Tibial artery (tissue), 4 donors: ENCODE measurements at regions not wholly inside any gene's neighbourhood (a gene's known extent, or its start where the extent isn't known, plus 50 kb on each side); places are given as distances from the start of the nearest gene placed in this dataset.

Experiments
- DNase-seq, 2 donors: peaks; one replicate each; pipeline ENCODE4 v3.0.0-alpha.2; 2019
- H3K27ac ChIP-seq, 2 donors: fragments of 200-600 bp; sonication (generic) in 1 of 2; 1 replicate in 1 of 2; 2 replicates in 1 of 2; pipeline ENCODE4 v1.5.1; 2018 to 2019; ENCODE audit warnings: mild to moderate bottlenecking in 1 of 2
- H3K27me3 ChIP-seq, 2 donors: fragments of 200-600 bp; sonication (generic) in 1 of 2; one replicate each; pipeline versions ENCODE4 v1.5.1 to v1.6.0; 2016 to 2019
- H3K36me3 ChIP-seq, 3 donors: fragments of 200-600 bp; sonication (generic) in 2 of 3; one replicate each; pipeline ENCODE4 v1.5.1; 2016 to 2019; ENCODE audit warnings: mild to moderate bottlenecking in 2 of 3
- H3K4me1 ChIP-seq, 4 donors: fragments of 200-600 bp; sonication (generic) in 2 of 4; 1 replicate in 3 of 4; 2 replicates in 1 of 4; pipeline ENCODE4 v1.5.1; 2016 to 2019
- H3K4me3 ChIP-seq, 2 donors: fragments of 200-600 bp; sonication (generic) in 1 of 2; 1 replicate in 1 of 2; 2 replicates in 1 of 2; pipeline ENCODE4 v1.5.1; 2018 to 2019; ENCODE audit warnings: mild to moderate bottlenecking in 2 of 2
- H3K9me3 ChIP-seq, 3 donors: fragments of 200-600 bp; sonication (generic) in 1 of 3; one replicate each; pipeline ENCODE4 v1.5.1; 2016 to 2019
- CTCF ChIP-seq, 2 experiments: fragments of 200-600 bp in 1 of 2; fragments of 450-650 bp in 1 of 2; IDR thresholded peaks; one replicate each; pipeline ENCODE4 v1.5.1; 2017 to 2019; ENCODE audit warnings: antibody characterized with exemption in 2 of 2, mild to moderate bottlenecking in 1 of 2, moderate library complexity in 1 of 2
- intact Hi-C: fragments of 100-400 bp; cut with DNase I; formaldehyde crosslinking; loops from one replicate; pipeline ENCODE4 v1.15.0; 2023; ENCODE audit warnings: low total_unique reads

- H3K4me1 ChIP-seq: no peaks in the 10 kb centered on the region
- intact Hi-C loops: no loop called here
- no peak for TF ChIP-seq CTCF (IDR thresholded peaks at IDR 0.05)
- no peaks in the 10 kb centered on the region for H3K9me3 ChIP-seq
- no peak for DNase-seq
- H3K27ac ChIP-seq: no peak overlapping the region
- no peaks in the 10 kb centered on the region for H3K27me3 ChIP-seq
- H3K36me3 ChIP-seq: no peaks in the 10 kb centered on the region
- H3K4me3 ChIP-seq: no peak overlapping the region
Observed at GRCh38 chr18:24553571-24554285, 93.3 kb downstream of the HRH4 start.

GRCh38 chr18:24558403-24558802, 98.0 kb downstream of the HRH4 start:
- no peaks in the 10 kb centered on the region for H3K4me1 ChIP-seq
- H3K27ac ChIP-seq: no peak overlapping the region
- no peak for TF ChIP-seq CTCF (IDR thresholded peaks at IDR 0.05)
- no peak for DNase-seq
- H3K9me3 ChIP-seq: no peaks in the 10 kb centered on the region
- peaks cover 0 to 3% of the 10 kb centered on the region in 2 donors for H3K27me3 ChIP-seq
- no peak overlapping the region for H3K4me3 ChIP-seq
- no peaks in the 10 kb centered on the region for H3K36me3 ChIP-seq
- intact Hi-C loops: no loop called here

GRCh38 chr18:24559526-24559925, 99.1 kb downstream of the HRH4 start:
- Histone ChIP-seq H3K36me3 (no peaks in the 10 kb centered on the region), H3K27me3 (peaks cover 0 to 3% of the 10 kb centered on the region in 2 donors), H3K9me3 (no peaks in the 10 kb centered on the region), H3K4me1 (no peaks in the 10 kb centered on the region), H3K4me3 (no peak overlapping the region), H3K27ac (no peak overlapping the region)
- no peak for TF ChIP-seq CTCF (IDR thresholded peaks at IDR 0.05)
- intact Hi-C loops: no loop called here
- DNase-seq: no peak

GRCh38 chr18:24560511-24560981, 100.1 kb downstream of the HRH4 start:
- Histone ChIP-seq H3K27ac (no peak overlapping the region), H3K4me1 (no peaks in the 10 kb centered on the region), H3K4me3 (no peak overlapping the region), H3K9me3 (no peaks in the 10 kb centered on the region), H3K27me3 (peaks cover 0 to 3% of the 10 kb centered on the region in 2 donors), H3K36me3 (no peaks in the 10 kb centered on the region)
- no peak for DNase-seq
- intact Hi-C loops: loop anchor here (5.0 kb wide), 1 partner anchor 147 kb away; no protein-coding TSS in a partner anchor
- TF ChIP-seq CTCF (IDR thresholded peaks at IDR 0.05): no peak

GRCh38 chr18:24561369-24561965, 101.0 kb downstream of the HRH4 start:
- intact Hi-C loops: loop anchor here (5.0 kb wide), 1 partner anchor 146 kb away; no protein-coding TSS in a partner anchor
- TF ChIP-seq CTCF (IDR thresholded peaks at IDR 0.05): no peak
- peaks cover 0 to 3% of the 10 kb centered on the region in 2 donors for H3K27me3 ChIP-seq
- H3K27ac ChIP-seq: no peak overlapping the region
- no peak for DNase-seq
- H3K4me1 ChIP-seq: no peaks in the 10 kb centered on the region
- no peaks in the 10 kb centered on the region for H3K9me3 ChIP-seq
- no peaks in the 10 kb centered on the region for H3K36me3 ChIP-seq
- no peak overlapping the region for H3K4me3 ChIP-seq
